IPS-NIHi11 (cell line): ENCODE measurements at regions not wholly inside any gene's neighbourhood (a gene's known extent, or its start where the extent isn't known, plus 50 kb on each side); places are given as distances from the start of the nearest gene placed in this dataset.

ENCODE experiments used
- DNase-seq: peaks from one replicate; pipeline ENCODE4 v3.0.0; 2012; ENCODE audit warnings: mixed read lengths, low spot score

- DNase-seq, result no peak
These were observed 252.9 kb upstream of the MAN1A1 start for GRCh38 chr6:119602215-119603178.

GRCh38 chr6:119598883-119599282 lies 249.3 kb upstream of the MAN1A1 start:
- DNase-seq, result no peak

- DNase-seq, result no peak
These were observed 245.3 kb upstream of the MAN1A1 start for GRCh38 chr6:119594907-119595306.

- DNase-seq, result no peak
These were observed 241.7 kb upstream of the MAN1A1 start for GRCh38 chr6:119591235-119591634.

- no peak for DNase-seq
These were observed 240.5 kb upstream of the MAN1A1 start for GRCh38 chr6:119590066-119590465.

- DNase-seq, result no peak
These were observed 238.0 kb upstream of the MAN1A1 start for GRCh38 chr6:119587537-119587936.

- no peak for DNase-seq
These were observed 236.8 kb upstream of the MAN1A1 start for GRCh38 chr6:119586250-119586882.

- no peak for DNase-seq
These were observed 234.5 kb upstream of the MAN1A1 start for GRCh38 chr6:119584088-119584487.

GRCh38 chr6:119581220-119581619 lies 231.7 kb upstream of the MAN1A1 start:
- DNase-seq, result no peak

GRCh38 chr6:119575721-119576120 lies 226.2 kb upstream of the MAN1A1 start:
- DNase-seq, result no peak

GRCh38 chr6:119568580-119568979 lies 219.0 kb upstream of the MAN1A1 start:
- DNase-seq, result no peak

GRCh38 chr6:119566546-119567260 lies 217.1 kb upstream of the MAN1A1 start:
- no peak for DNase-seq

- DNase-seq, result no peak
These were observed 216.3 kb upstream of the MAN1A1 start for GRCh38 chr6:119565893-119566292.

- DNase-seq, result no peak
These were observed 212.6 kb upstream of the MAN1A1 start for GRCh38 chr6:119562168-119562567.

- DNase-seq, result no peak
These were observed 210.0 kb upstream of the MAN1A1 start for GRCh38 chr6:119559586-119559985.

- DNase-seq, result no peak
These were observed 207.7 kb upstream of the MAN1A1 start for GRCh38 chr6:119557239-119557638.

GRCh38 chr6:119552021-119552420 lies 202.5 kb upstream of the MAN1A1 start:
- DNase-seq, result no peak

GRCh38 chr6:119547024-119547423 lies 197.5 kb upstream of the MAN1A1 start:
- DNase-seq, result no peak

GRCh38 chr6:119545245-119545644 lies 195.7 kb upstream of the MAN1A1 start:
- no peak for DNase-seq

- DNase-seq, result no peak
These were observed 195.0 kb upstream of the MAN1A1 start for GRCh38 chr6:119544325-119545175.

- DNase-seq, result no peak
These were observed 193.8 kb upstream of the MAN1A1 start for GRCh38 chr6:119543332-119543731.

- DNase-seq, result no peak
These were observed 192.5 kb upstream of the MAN1A1 start for GRCh38 chr6:119542037-119542436.
